ENCODE measurements at regions not wholly inside any gene's neighbourhood (a gene's known extent, or its start where the extent isn't known, plus 50 kb on each side); places are given as distances from the start of the nearest gene placed in this dataset.

GRCh38 chr10:124222318-124222987, 129.1 kb upstream of the CHST15 start:
- DNase-seq (ENCODE audit: low spot score), result peak; percentile 62
- in situ Hi-C loops (cut with MboI; ENCODE audit: low sequenced_read_pairs, unreplicated experiment), result no loop called here

DNA sequence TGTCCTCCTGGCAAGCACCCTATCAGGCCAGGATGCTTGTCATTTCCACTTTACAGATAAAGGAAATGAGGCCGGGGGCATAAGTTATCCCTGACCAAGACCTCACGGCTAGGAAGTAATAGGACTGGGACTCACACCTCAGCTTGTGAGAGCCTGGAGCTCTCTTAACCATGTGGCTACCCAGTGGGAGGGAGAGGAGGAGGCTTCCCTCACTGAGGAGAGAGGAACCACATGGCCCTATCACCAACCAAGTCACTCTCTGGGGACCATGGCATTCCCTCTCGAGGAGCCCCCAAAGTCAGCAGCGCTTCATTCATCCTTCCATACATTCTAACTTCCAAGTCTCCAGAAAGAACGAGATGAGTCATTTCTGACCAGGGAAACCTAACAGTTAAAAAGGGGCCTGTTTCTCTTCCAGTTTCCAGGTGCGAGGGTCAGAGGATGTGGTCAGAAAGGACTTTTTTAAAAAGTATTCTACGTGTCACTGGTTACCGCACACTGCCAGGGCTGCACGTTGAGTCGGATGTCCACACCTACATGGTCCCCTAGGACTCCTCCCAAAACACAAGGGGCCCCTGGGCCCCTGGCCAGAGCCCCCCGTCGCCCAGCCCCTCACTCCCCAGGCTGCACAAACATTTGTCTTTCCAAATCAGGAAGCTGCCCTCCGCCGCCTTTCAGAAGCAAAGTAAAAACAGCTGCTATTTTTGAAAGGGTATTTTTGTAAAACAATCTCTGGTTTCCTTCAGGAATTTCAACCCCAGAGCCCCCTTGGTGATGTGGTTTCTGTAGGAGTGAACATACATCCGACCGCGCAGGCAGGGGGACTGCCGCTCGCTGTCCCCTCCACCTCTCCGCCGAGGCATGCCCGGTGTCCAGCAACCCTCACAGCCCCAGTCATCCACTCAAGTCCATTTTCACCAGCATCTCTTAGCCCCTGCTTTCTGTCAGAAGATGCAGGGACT, 128.2 kb upstream of the CHST15 start:
- in situ Hi-C loops (cut with MboI; ENCODE audit: low sequenced_read_pairs, unreplicated experiment), result no loop called here
- DNase-seq (ENCODE audit: low spot score), result peak; percentile 80
- TF ChIP-seq, protein P1, sequence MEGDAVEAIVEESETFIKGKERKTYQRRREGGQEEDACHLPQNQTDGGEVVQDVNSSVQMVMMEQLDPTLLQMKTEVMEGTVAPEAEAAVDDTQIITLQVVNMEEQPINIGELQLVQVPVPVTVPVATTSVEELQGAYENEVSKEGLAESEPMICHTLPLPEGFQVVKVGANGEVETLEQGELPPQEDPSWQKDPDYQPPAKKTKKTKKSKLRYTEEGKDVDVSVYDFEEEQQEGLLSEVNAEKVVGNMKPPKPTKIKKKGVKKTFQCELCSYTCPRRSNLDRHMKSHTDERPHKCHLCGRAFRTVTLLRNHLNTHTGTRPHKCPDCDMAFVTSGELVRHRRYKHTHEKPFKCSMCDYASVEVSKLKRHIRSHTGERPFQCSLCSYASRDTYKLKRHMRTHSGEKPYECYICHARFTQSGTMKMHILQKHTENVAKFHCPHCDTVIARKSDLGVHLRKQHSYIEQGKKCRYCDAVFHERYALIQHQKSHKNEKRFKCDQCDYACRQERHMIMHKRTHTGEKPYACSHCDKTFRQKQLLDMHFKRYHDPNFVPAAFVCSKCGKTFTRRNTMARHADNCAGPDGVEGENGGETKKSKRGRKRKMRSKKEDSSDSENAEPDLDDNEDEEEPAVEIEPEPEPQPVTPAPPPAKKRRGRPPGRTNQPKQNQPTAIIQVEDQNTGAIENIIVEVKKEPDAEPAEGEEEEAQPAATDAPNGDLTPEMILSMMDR (IDR thresholded peaks at IDR 0.05; ENCODE audit: borderline replicate concordance, control extremely low read depth, extremely low read depth, insufficient read depth, missing control alignments), result no peak

More at GRCh38 chr10:124222318-124222987, 129.1 kb upstream of the CHST15 start:
- TF ChIP-seq, protein P1 (IDR thresholded peaks at IDR 0.05; ENCODE audit: borderline replicate concordance, control extremely low read depth, extremely low read depth, insufficient read depth, missing control alignments), result no peak

- no peak for DNase-seq (ENCODE audit: low spot score)
- TF ChIP-seq, protein P1 (IDR thresholded peaks at IDR 0.05; ENCODE audit: borderline replicate concordance, control extremely low read depth, extremely low read depth, insufficient read depth, missing control alignments), result no peak
- in situ Hi-C loops (cut with MboI; ENCODE audit: low sequenced_read_pairs, unreplicated experiment), result no loop called here
These were observed 127.6 kb upstream of the CHST15 start for GRCh38 chr10:124220971-124221355.

GRCh38 chr10:124220547-124220946, 127.1 kb upstream of the CHST15 start:
- DNase-seq (ENCODE audit: low spot score), result peak; percentile 60
- TF ChIP-seq, protein P1 (IDR thresholded peaks at IDR 0.05; ENCODE audit: borderline replicate concordance, control extremely low read depth, extremely low read depth, insufficient read depth, missing control alignments), result no peak
- in situ Hi-C loops (cut with MboI; ENCODE audit: low sequenced_read_pairs, unreplicated experiment), result no loop called here

DNA sequence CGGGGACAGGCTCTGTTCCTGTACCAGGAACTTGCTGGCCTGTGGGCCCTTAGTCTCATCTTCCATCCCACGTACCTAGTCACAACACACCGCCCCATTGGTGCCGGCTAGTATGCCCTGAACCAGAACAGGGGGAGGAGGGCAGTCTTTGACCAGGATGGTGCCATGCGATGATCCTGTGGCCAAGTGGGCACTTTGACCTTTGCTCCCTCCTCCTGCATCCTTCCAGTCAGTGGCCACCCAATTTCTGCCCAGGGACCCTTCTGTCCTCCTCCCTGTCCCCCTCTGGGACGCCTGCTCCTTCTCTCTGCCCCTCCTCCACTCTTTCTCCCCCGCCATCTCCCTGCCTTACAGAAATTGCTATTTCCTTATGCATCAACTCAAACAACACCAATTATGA, 126.3 kb upstream of the CHST15 start:
- in situ Hi-C loops (cut with MboI; ENCODE audit: low sequenced_read_pairs, unreplicated experiment), result no loop called here
- TF ChIP-seq, protein P1 (IDR thresholded peaks at IDR 0.05; ENCODE audit: borderline replicate concordance, control extremely low read depth, extremely low read depth, insufficient read depth, missing control alignments), result no peak
- no peak for DNase-seq (ENCODE audit: low spot score)

DNA sequence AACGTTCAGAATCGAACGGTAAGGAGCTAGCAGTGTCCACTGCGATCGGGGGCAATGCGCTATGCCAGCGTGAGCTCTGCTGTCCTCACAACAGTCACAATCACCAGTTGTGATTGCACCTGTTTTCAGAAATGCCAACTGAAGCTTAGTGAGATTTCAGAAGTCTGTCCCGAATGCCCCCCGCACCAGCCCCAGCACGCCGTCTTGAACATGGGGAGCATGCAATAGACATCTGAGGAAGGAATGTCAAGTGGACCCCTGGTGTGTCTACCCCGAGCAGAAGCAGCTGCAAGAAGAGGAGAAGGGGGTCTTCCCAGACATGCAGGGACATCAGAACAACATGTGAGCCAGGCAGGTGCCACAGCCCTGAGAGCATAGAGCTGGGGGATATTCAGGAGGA, 125.7 kb upstream of the CHST15 start:
- in situ Hi-C loops (cut with MboI; ENCODE audit: low sequenced_read_pairs, unreplicated experiment), result no loop called here
- DNase-seq (ENCODE audit: low spot score), result no peak
- TF ChIP-seq, protein P1 (IDR thresholded peaks at IDR 0.05; ENCODE audit: borderline replicate concordance, control extremely low read depth, extremely low read depth, insufficient read depth, missing control alignments), result no peak

Measured in GM13976 (cell line).